Testis (tissue), 2 donors: ENCODE measurements at regions not wholly inside any gene's neighbourhood (a gene's known extent, or its start where the extent isn't known, plus 50 kb on each side); places are given as distances from the start of the nearest gene placed in this dataset.

Experiments
- DNase-seq: peaks from one replicate; pipeline ENCODE4 v3.0.0-alpha.2; 2019
- H3K27ac ChIP-seq, 2 donors: fragments of 200-600 bp; sonication (generic); one replicate each; pipeline ENCODE4 v1.5.1; 2019
- H3K27me3 ChIP-seq: fragments of 200-600 bp; sonication (generic); one replicate; pipeline ENCODE4 v1.5.1; 2019
- H3K36me3 ChIP-seq: fragments of 200-600 bp; sonication (generic); one replicate; pipeline ENCODE4 v1.5.1; 2017; ENCODE audit warnings: low read depth; ENCODE audit errors: missing control alignments
- H3K4me1 ChIP-seq: fragments of 200-600 bp; sonication (generic); one replicate; pipeline ENCODE4 v1.5.1; 2019
- H3K4me3 ChIP-seq, 2 donors: fragments of 200-600 bp; sonication (generic); one replicate each; pipeline ENCODE4 v1.5.1; 2017 to 2019
- H3K9me3 ChIP-seq: fragments of 200-600 bp; sonication (generic); one replicate; pipeline ENCODE4 v1.5.1; 2017
- POLR2A ChIP-seq: fragments of 450-650 bp; IDR thresholded peaks from one replicate; pipeline ENCODE4 v1.6.1; 2017; ENCODE audit warnings: antibody characterized with exemption, mild to moderate bottlenecking, moderate library complexity
- WGBS, 2 donors: methylation state at CpG; one replicate each; pipeline ENCODE4 v1.1.5; 2018; 5-methylcytosine and 5-hydroxymethylcytosine counted together
- intact Hi-C: fragments of 100-400 bp; cut with DNase I; formaldehyde crosslinking; loops from one replicate; pipeline ENCODE4 v1.15.1; 2023; ENCODE audit warnings: low total_unique reads
- TF ChIP-seq, protein P1 (sequence below), 3 experiments: fragments of 450-650 bp in 2 of 3; fragments of 200-600 bp in 1 of 3; sonication (generic) in 1 of 3; IDR thresholded peaks; one replicate each; pipeline ENCODE4 v1.5.1; 2016 to 2019; ENCODE audit warnings: antibody characterized with exemption in 3 of 3, mild to moderate bottlenecking in 2 of 3, moderate library complexity in 1 of 3

- intact Hi-C loops, result no loop called here
- H3K4me3 ChIP-seq, result no peak overlapping the region
- H3K36me3 ChIP-seq, result no peaks in the 10 kb centered on the region
- H3K27me3 ChIP-seq, result no peaks in the 10 kb centered on the region
- H3K4me1 ChIP-seq, result no peaks in the 10 kb centered on the region
- H3K9me3 ChIP-seq, result no peaks in the 10 kb centered on the region
- WGBS, 2 donors, result 73 to 80% methylated on average over 4 of the region's 4 CpGs
- no peak overlapping the region for H3K27ac ChIP-seq
- DNase-seq, result no peak
- no peak for TF ChIP-seq POLR2A
- TF ChIP-seq, protein P1, sequence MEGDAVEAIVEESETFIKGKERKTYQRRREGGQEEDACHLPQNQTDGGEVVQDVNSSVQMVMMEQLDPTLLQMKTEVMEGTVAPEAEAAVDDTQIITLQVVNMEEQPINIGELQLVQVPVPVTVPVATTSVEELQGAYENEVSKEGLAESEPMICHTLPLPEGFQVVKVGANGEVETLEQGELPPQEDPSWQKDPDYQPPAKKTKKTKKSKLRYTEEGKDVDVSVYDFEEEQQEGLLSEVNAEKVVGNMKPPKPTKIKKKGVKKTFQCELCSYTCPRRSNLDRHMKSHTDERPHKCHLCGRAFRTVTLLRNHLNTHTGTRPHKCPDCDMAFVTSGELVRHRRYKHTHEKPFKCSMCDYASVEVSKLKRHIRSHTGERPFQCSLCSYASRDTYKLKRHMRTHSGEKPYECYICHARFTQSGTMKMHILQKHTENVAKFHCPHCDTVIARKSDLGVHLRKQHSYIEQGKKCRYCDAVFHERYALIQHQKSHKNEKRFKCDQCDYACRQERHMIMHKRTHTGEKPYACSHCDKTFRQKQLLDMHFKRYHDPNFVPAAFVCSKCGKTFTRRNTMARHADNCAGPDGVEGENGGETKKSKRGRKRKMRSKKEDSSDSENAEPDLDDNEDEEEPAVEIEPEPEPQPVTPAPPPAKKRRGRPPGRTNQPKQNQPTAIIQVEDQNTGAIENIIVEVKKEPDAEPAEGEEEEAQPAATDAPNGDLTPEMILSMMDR (IDR thresholded peaks at IDR 0.05), result no peak
Measured at GRCh38 chr18:65651192-65651591, 99.6 kb upstream of the CDH7 start.

DNA sequence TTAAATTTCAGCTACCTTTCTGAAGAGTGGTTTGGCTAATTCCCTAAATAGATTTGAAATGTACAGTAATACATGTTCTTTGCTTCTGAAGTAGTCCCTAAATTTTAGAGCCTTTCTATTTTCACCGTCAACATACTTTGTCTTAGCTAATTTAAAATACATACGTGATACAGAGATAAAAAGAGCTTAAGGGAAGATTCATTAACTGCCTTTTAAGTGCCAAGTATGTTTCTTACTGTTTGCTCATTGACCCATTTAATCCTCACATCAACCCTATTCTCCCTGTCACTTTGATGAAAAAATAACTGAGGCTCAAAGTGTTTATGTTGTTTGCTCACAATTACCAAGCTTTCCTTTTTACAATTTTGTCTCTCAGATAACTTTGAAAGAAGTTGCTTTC, 118.6 kb upstream of the CDH7 start:
- Histone ChIP-seq H3K36me3 (no peaks in the 10 kb centered on the region), H3K27me3 (no peaks in the 10 kb centered on the region), H3K4me1 (no peaks in the 10 kb centered on the region), H3K27ac (no peak overlapping the region), H3K9me3 (no peaks in the 10 kb centered on the region), H3K4me3 (no peak overlapping the region)
- DNase-seq, result no peak
- no peak for TF ChIP-seq POLR2A
- TF ChIP-seq, protein P1 (IDR thresholded peaks at IDR 0.05), result no peak
- intact Hi-C loops, result no loop called here
- WGBS, 2 donors, result 69 to 81% methylated on average over 2 of the region's 2 CpGs

GRCh38 chr18:65631766-65632165, 119.0 kb upstream of the CDH7 start:
- Histone ChIP-seq H3K9me3 (no peaks in the 10 kb centered on the region), H3K27ac (no peak overlapping the region), H3K36me3 (no peaks in the 10 kb centered on the region), H3K27me3 (no peaks in the 10 kb centered on the region), H3K4me3 (no peak overlapping the region), H3K4me1 (no peaks in the 10 kb centered on the region)
- DNase-seq, result no peak
- no peak for TF ChIP-seq POLR2A
- TF ChIP-seq, protein P1 (IDR thresholded peaks at IDR 0.05), result no peak
- 89 to 91% methylated on average over 1 of the region's 1 CpG for WGBS, 2 donors
- intact Hi-C loops, result no loop called here

DNA sequence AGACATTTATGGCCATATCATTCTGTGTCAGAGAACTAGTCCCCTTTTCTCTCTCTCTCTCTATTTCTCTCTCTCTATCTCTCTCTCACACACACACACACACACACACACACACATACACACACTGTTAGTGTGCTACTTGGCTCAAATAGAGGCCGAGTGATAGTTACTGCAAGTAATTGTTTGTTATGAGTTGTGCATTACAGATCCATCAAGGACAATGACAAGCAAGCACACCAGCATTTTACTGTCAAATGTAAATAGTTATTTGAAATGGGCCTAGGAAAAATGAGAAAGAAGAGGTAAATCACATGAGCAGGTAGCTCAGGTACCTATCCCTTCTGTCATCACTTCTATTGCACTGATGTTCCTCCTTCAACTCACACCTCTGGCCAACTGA, 122.4 kb upstream of the CDH7 start:
- Histone ChIP-seq H3K4me3 (no peak overlapping the region), H3K36me3 (no peaks in the 10 kb centered on the region), H3K4me1 (no peaks in the 10 kb centered on the region), H3K27ac (no peak overlapping the region), H3K9me3 (no peaks in the 10 kb centered on the region), H3K27me3 (no peaks in the 10 kb centered on the region)
- no peak for DNase-seq
- no peak for TF ChIP-seq POLR2A
- TF ChIP-seq, protein P1 (IDR thresholded peaks at IDR 0.05), result no peak
- intact Hi-C loops, result no loop called here
- 90 to 93% methylated on average over 1 of the region's 1 CpG for WGBS, 2 donors

GRCh38 chr18:65623676-65624075, 127.1 kb upstream of the CDH7 start:
- no peak overlapping the region for H3K27ac ChIP-seq
- H3K9me3 ChIP-seq, result no peaks in the 10 kb centered on the region
- no peak for TF ChIP-seq POLR2A
- TF ChIP-seq, protein P1 (IDR thresholded peaks at IDR 0.05), result no peak
- no peaks in the 10 kb centered on the region for H3K4me1 ChIP-seq
- no peaks in the 10 kb centered on the region for H3K36me3 ChIP-seq
- DNase-seq, result no peak
- intact Hi-C loops, result no loop called here
- H3K27me3 ChIP-seq, result no peaks in the 10 kb centered on the region
- H3K4me3 ChIP-seq, result no peak overlapping the region
- WGBS, 2 donors, result 64 to 72% methylated on average over 6 of the region's 6 CpGs
